HG02588 (cell line): ENCODE measurements at regions not wholly inside any gene's neighbourhood (a gene's known extent, or its start where the extent isn't known, plus 50 kb on each side); places are given as distances from the start of the nearest gene placed in this dataset.
"Not testable (repeated sequence)": the region's sequence is repeated elsewhere in the genome, so short reads cannot be mapped to it uniquely, and the experiment has no call there.

ENCODE experiments used
- ATAC-seq: cut with Tn5 transposase; IDR thresholded peaks from one replicate; pipeline ENCODE4 v1.9.1; 2021; ENCODE audit warnings: mild to moderate bottlenecking, moderate library complexity; ENCODE audit not compliant: unreplicated experiment

- ATAC-seq: no peak
Observed at GRCh38 chr1:166763318-166763717, 76.0 kb upstream of the POGK start.

- ATAC-seq: no peak
Observed at GRCh38 chr1:166766942-166767341, 72.3 kb upstream of the POGK start.

GRCh38 chr1:166784646-166785045, 54.6 kb upstream of the POGK start:
- not testable (repeated sequence) for ATAC-seq

DNA sequence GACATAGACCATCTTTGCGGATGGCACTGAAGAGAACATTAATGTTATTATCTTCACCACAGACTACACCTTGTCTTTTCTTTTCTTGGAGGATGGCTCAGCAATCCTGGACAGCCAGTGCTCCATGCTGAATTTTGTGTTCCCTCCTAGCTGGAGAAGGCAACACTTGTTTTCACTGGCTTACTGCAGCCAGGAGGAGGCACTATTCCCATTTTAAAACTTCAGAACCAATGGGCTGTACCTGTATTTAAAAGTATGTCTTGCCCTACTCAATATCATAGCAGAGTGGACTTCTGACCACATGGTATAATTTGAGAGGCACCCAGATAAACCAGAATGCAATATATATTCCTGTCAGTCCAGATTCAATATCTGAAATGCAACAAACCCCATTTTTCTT, 53.3 kb upstream of the POGK start:
- ATAC-seq: no peak

- no peak for ATAC-seq
Observed at GRCh38 chr1:166789286-166789685, 50.0 kb upstream of the POGK start.
